GM18867 (cell line): ENCODE measurements at regions not wholly inside any gene's neighbourhood (a gene's known extent, or its start where the extent isn't known, plus 50 kb on each side); places are given as distances from the start of the nearest gene placed in this dataset.
"Not testable (repeated sequence)": the region's sequence is repeated elsewhere in the genome, so short reads cannot be mapped to it uniquely, and the experiment has no call there.

ENCODE experiments used
- ATAC-seq: cut with Tn5 transposase; IDR thresholded peaks from one replicate; pipeline ENCODE4 v1.9.1; 2021; ENCODE audit warnings: mild to moderate bottlenecking, moderate library complexity; ENCODE audit not compliant: unreplicated experiment

DNA sequence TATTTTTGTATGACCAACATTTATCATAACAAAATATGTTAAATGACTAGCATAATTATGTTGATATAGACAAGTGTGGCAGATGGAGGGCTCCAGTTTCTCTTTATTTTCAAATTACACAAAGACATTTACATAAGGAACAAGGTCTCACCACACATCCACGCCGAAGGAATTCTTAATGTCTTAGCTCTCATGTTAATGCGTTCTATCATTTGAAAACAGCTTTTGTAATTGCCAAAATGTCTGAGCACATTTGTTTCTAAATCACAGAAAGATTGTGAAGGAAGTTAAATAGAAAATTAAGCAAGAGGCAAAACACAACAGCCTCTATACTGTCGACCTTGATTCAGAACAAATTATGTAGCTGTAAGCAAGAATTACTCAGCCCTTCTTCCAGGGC, 223.0 kb upstream of the NR5A2 start:
- ATAC-seq = no peak

- no peak for ATAC-seq
Measured at GRCh38 chr1:199808110-199808870, 219.2 kb upstream of the NR5A2 start.

DNA sequence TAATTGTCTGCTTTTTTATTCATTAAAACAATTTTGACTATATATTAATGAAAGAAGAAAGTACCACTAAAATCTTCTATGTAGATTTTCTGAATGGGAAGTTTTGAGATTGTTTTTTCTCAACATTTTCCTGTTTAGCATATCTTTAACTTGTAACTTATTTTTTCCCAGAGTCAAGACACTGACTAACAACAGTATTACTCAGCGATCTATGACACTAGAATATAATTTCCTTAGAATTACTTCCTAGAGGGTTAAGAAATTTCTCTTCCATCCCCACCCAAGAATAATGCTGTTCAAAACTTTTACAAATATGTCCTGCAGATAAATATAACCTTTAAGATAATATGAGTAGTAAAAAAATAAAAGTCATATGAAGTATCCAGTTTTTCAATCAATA, 218.2 kb upstream of the NR5A2 start:
- no peak for ATAC-seq

GRCh38 chr1:199811163-199811562, 216.3 kb upstream of the NR5A2 start:
- no peak for ATAC-seq

- ATAC-seq = no peak
Measured at GRCh38 chr1:199813198-199813597, 214.3 kb upstream of the NR5A2 start.

DNA sequence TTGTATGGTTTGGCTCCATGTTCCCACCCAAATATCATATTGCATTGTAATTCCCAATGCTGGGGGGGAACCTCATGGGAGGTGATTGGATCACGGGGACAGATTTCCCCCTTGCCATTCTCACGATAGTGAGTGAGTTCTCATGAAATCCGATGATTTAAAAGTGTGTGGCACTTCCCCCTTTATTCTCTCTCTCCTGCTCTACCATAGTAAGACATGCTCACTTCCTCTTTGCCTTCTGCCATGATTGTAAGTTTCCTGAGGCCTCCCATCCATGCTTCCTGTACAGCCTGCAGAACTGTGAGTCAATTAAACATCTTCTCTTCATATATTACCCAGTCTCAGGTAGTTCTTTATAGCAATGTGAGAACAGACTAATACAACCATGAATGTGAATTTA, 211.6 kb upstream of the NR5A2 start:
- ATAC-seq = no peak

DNA sequence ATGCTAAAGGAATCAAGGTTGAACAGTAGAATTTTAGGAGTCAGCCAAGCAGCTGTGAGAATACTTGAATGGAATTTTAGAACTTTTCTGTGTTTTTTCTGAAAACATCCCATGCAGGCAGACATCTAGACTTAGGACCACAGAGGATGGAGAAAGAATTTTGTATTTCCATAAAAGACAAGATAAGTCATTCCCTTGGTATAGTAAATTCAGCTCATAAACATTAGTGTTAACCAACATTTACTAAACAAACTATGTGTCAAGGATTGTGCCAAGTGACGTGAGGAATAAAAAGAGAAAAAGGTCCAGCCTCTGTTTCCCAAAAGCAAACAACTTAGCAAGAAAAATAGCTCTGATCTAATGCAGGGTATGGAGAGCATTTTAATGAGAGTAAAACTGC, 210.2 kb upstream of the NR5A2 start:
- no peak for ATAC-seq

- ATAC-seq = no peak
Measured at GRCh38 chr1:199821029-199821779, 206.3 kb upstream of the NR5A2 start.

DNA sequence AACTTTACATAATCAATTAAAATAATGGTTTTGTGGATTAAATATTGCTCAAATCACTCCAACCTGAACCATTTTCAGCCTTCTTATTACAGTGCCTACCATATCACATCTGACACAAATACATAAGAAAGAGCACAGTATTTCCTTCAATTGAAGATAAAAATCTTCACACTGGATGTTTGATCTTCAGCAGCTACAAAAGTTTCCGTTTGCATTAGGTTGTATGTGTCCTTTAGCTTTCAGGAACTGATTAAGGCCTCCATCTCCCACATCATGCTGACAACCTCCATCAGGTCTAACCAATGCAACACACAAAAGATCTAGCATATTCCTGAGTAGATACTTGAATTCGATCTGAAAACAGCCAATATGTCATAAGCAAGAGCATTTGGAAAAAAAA, 195.1 kb upstream of the NR5A2 start:
- no peak for ATAC-seq

GRCh38 chr1:199834711-199835110, 192.8 kb upstream of the NR5A2 start:
- ATAC-seq = no peak

- ATAC-seq = no peak
Measured at GRCh38 chr1:199836430-199836829, 191.1 kb upstream of the NR5A2 start.

GRCh38 chr1:199837321-199837720, 190.2 kb upstream of the NR5A2 start:
- ATAC-seq = no peak

DNA sequence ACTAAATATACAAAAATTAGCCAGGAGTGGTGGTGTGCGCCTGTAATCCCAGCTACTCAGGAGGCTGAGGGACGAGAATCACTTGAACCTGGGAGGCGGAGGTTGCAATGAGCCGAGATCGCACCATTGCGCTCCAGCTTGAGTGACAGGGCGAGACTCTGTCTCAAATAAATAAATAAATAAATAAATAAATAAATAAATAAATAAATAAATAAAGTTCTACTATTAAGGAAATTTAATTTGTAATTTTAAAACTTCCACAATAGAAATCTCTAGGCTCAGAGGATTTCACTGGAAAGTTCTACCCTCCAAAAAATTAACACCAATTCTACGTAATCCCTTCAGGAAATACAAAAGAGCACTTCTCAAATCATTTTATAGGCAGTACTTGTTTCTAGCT, 187.9 kb upstream of the NR5A2 start:
- not testable (repeated sequence) for ATAC-seq

DNA sequence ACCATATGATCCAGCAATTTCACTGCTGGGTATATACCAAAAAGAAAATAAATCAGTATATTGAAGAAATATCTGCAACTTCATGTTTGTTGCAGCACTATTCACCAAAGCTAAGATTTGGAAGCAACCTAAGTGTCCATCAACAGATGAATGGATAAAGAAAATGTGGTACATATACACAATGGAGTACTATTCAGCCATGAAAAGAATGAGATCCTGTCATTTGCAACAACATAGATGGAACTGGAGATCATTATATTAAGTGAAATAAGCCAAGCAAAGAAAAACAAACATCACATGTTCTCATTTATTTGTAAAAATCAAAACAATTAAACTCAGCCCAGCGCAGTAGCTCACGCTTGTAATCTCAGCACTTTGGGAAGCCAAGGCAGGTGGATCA, 184.4 kb upstream of the NR5A2 start:
- not testable (repeated sequence) for ATAC-seq

DNA sequence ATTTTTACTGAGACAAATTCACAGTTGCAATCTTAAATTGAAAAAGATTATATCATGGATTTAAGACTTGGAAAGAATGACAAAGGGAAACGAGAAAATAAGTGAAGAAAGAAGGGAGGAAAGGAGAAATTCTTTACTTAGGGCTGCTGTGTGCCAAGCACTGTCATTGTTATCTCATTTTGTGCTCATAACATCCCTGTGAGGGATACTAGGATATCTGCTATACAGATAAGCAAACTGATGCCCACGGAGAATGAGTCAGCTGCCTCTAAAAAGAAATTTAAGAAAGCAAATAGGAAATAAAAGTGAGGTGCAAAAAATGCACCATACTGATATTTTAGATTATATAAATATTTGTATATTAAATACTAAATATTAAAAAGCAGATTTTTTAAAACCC, 183.6 kb upstream of the NR5A2 start:
- ATAC-seq = no peak

GRCh38 chr1:199847021-199847420, 180.5 kb upstream of the NR5A2 start:
- no peak for ATAC-seq

DNA sequence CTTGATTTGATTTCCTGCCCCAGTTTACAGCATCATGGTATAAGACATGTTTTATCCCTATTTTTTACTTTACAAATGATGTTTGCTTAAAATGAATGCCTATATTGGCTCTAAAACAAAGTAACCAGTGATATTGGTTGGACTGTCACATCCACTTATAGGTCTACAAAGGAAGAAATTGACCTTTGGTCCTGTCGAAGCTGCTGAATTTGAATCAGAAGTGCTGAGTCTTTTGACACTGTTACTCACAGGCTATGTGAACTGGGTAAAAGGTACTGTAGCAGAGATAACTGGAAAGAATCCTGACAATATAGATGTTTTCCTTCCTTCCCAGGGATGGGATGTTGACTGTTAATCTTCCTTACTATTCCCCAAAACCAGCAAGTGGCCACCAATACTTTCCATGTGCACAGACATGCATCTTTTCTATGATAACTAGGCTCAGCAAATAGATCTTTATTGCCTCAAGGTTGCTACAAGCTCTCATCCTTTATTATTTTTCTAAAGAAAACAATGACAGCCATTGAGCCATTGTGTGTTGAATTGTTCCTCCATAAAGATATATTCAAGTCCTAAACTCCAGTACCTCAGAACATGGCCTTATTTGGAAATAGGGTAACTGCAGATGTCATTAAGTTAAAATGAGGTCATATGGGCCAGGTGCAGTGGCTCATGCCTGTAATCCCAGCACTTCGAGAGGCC, 175.9 kb upstream of the NR5A2 start:
- ATAC-seq = no peak

- ATAC-seq = no peak
Measured at GRCh38 chr1:199854686-199855321, 172.7 kb upstream of the NR5A2 start.

GRCh38 chr1:199855580-199855979, 171.9 kb upstream of the NR5A2 start:
- ATAC-seq = no peak

GRCh38 chr1:199856216-199856780, 171.2 kb upstream of the NR5A2 start:
- no peak for ATAC-seq

- ATAC-seq = no peak
Measured at GRCh38 chr1:199857108-199857507, 170.4 kb upstream of the NR5A2 start.
